Parathyroid adenoma (tissue), 2 donors: ENCODE measurements at regions not wholly inside any gene's neighbourhood (a gene's known extent, or its start where the extent isn't known, plus 50 kb on each side); places are given as distances from the start of the nearest gene placed in this dataset.

ENCODE experiments used
- H2AFZ ChIP-seq: fragments of 300-600 bp; sonication (generic); one replicate; pipeline ENCODE4 v1.7.0; 2017; ENCODE audit warnings: antibody characterized with exemption, mild to moderate bottlenecking
- H3K27ac ChIP-seq: fragments of 300-600 bp; sonication (generic); one replicate; pipeline ENCODE4 v1.7.0; 2017
- H3K27me3 ChIP-seq: fragments of 300-600 bp; sonication (generic); one replicate; pipeline ENCODE4 v1.7.0; 2017; ENCODE audit warnings: low read length; ENCODE audit not compliant: control insufficient read depth, insufficient read depth
- H3K36me3 ChIP-seq: fragments of 300-600 bp; sonication (generic); one replicate; pipeline ENCODE4 v1.7.0; 2017; ENCODE audit warnings: low read length; ENCODE audit not compliant: control insufficient read depth, insufficient read depth
- H3K4me1 ChIP-seq: fragments of 300-600 bp; sonication (generic); one replicate; pipeline ENCODE4 v1.7.0; 2017; ENCODE audit warnings: control low read depth
- H3K4me2 ChIP-seq: fragments of 300-600 bp; sonication (generic); one replicate; pipeline ENCODE4 v1.7.0; 2017; ENCODE audit warnings: low read length
- H3K4me3 ChIP-seq: fragments of 300-600 bp; sonication (generic); one replicate; pipeline ENCODE4 v1.7.0; 2017; ENCODE audit warnings: low read depth, low read length
- H3K79me2 ChIP-seq: fragments of 300-600 bp; sonication (generic); one replicate; pipeline ENCODE4 v1.7.0; 2017; ENCODE audit warnings: control low read depth
- H3K9ac ChIP-seq: fragments of 300-600 bp; sonication (generic); one replicate; pipeline ENCODE4 v1.7.0; 2017; ENCODE audit warnings: mild to moderate bottlenecking
- H3K9me3 ChIP-seq: fragments of 300-600 bp; sonication (generic); one replicate; pipeline ENCODE4 v1.7.0; 2017; ENCODE audit warnings: low read length; ENCODE audit not compliant: control insufficient read depth
- CTCF ChIP-seq: fragments of 300-600 bp; sonication (generic); IDR thresholded peaks from one replicate; pipeline ENCODE4 v1.7.0; 2017; ENCODE audit warnings: antibody characterized with exemption, mild to moderate bottlenecking
- donor health status: primary hyperparathyroidism.

DNA sequence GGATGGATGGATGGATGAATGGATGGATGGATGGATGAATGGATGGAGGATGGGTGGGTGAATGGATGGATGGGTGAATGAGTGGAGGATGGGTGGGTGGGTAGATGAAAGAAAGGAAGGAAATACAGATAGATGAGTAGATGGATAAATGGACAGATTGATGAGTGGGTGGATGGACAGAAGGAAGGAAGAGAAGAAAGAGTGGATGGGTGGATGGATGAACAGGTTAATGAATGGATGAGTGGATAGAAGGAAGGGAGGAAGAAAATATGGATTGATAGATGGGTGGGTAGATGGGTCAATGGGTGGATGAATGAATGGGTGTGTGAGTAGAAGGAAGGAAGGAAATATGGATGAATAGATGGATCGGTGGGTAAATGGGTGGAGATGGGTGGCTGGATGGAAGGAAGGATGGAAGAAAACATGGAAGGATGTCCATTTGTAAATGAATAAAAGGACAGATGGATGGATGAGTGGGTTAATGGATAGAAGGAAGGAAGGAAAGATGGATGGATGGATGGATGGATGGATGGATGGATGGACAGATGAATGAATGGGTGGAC is 97.3 kb upstream of the TNRC6C start:
- no peak for TF ChIP-seq CTCF
- Histone ChIP-seq H3K36me3 (no peaks in the 10 kb centered on the region), H3K4me1 (peaks cover 7% of the 10 kb centered on the region), H3K4me3 (no peak overlapping the region), H3K79me2 (no peaks in the 10 kb centered on the region), H3K27ac (no peak overlapping the region), H2AFZ (no peak overlapping the region), H3K27me3 (no peaks in the 10 kb centered on the region), H3K9me3 (no peaks in the 10 kb centered on the region), H3K9ac (no peak overlapping the region), H3K4me2 (no peak overlapping the region)

GRCh38 chr17:77861981-77862645 is 96.4 kb upstream of the TNRC6C start:
- Histone ChIP-seq H3K27ac (no peak overlapping the region), H3K4me1 (peaks cover 7% of the 10 kb centered on the region), H3K4me3 (no peak overlapping the region), H3K9ac (no peak overlapping the region), H3K27me3 (no peaks in the 10 kb centered on the region), H3K9me3 (no peaks in the 10 kb centered on the region), H3K79me2 (no peaks in the 10 kb centered on the region), H2AFZ (no peak overlapping the region), H3K36me3 (no peaks in the 10 kb centered on the region), H3K4me2 (no peak overlapping the region)
- TF ChIP-seq CTCF: no peak

GRCh38 chr17:77862890-77863813 is 95.4 kb upstream of the TNRC6C start:
- Histone ChIP-seq H3K4me3 (no peak overlapping the region), H3K4me2 (no peak overlapping the region), H3K27me3 (no peaks in the 10 kb centered on the region), H3K79me2 (no peaks in the 10 kb centered on the region), H3K27ac (no peak overlapping the region), H3K9ac (no peak overlapping the region), H3K36me3 (no peaks in the 10 kb centered on the region), H2AFZ (no peak overlapping the region), H3K4me1 (peaks cover 7% of the 10 kb centered on the region), H3K9me3 (no peaks in the 10 kb centered on the region)
- TF ChIP-seq CTCF: no peak

DNA sequence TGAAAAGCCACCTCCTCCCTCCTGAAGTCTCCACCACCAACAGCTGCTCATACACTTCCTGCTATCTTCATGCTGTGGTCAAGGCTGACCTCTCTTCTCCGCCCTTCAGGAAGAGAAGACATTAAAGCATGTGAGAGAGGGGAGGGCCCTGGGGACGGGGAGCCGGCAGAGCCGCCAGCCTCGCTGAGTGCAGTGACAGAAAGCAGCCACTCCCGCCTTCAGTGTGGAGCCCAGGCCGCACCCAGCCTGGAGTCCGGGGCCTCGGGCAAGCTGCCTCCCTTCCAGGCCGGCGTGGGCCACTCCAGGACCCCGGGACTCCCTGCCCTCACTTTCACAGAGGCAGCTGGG is 94.7 kb upstream of the TNRC6C start:
- H3K27me3 ChIP-seq: no peaks in the 10 kb centered on the region
- no peak overlapping the region for H3K4me3 ChIP-seq
- no peaks in the 10 kb centered on the region for H3K9me3 ChIP-seq
- H2AFZ ChIP-seq: peak overlapping the region; percentile 29
- TF ChIP-seq CTCF: no peak
- no peaks in the 10 kb centered on the region for H3K79me2 ChIP-seq
- H3K36me3 ChIP-seq: no peaks in the 10 kb centered on the region
- no peak overlapping the region for H3K27ac ChIP-seq
- H3K9ac ChIP-seq: no peak overlapping the region
- H3K4me2 ChIP-seq: no peak overlapping the region
- H3K4me1 ChIP-seq: peaks cover 7% of the 10 kb centered on the region
